Transverse colon (tissue), 3 donors: ENCODE measurements at regions not wholly inside any gene's neighbourhood (a gene's known extent, or its start where the extent isn't known, plus 50 kb on each side); places are given as distances from the start of the nearest gene placed in this dataset.

Experiments
- EP300 ChIP-seq: sonication (generic); formaldehyde crosslinking; IDR thresholded peaks from one replicate; pipeline ENCODE4 v1.6.1; 2017; ENCODE audit warnings: antibody characterized with exemption, low read depth
- POLR2A ChIP-seq: fragments of 450-650 bp; IDR thresholded peaks from one replicate; pipeline ENCODE4 v1.6.1; 2016; ENCODE audit warnings: antibody characterized with exemption, mild to moderate bottlenecking, moderate library complexity
- TF ChIP-seq, protein P1 (sequence below), 5 experiments: fragments of 200-600 bp in 3 of 5; fragments of 450-650 bp in 2 of 5; sonication (generic) in 3 of 5; IDR thresholded peaks; 1 replicate in 2 of 5; 2 replicates in 3 of 5; pipeline ENCODE4 v1.5.1; 2016 to 2017; ENCODE audit warnings: antibody characterized with exemption in 5 of 5, inconsistent platforms in 3 of 5, mild to moderate bottlenecking in 2 of 5, moderate library complexity in 1 of 5

DNA sequence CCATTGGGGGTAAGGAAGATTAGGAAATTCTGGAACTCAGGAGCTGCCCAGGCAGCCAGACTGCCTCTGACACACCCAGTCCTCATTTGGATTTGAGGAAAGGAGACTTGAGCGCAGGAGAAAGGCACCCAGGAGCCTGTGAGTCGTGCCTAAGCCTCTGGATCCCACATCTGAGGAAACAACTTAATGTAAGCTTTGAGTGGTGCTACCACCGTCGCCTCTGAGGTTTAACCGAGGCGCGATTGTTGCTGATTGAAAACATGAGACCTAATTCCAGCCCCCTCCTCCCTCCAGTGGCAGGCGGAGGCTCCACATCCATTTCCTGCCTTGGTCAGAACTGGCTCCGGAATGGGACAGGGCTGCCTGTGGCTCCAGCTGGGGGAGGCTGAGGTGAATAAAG is 176.7 kb upstream of the PKDCC start:
- TF ChIP-seq, protein P1, sequence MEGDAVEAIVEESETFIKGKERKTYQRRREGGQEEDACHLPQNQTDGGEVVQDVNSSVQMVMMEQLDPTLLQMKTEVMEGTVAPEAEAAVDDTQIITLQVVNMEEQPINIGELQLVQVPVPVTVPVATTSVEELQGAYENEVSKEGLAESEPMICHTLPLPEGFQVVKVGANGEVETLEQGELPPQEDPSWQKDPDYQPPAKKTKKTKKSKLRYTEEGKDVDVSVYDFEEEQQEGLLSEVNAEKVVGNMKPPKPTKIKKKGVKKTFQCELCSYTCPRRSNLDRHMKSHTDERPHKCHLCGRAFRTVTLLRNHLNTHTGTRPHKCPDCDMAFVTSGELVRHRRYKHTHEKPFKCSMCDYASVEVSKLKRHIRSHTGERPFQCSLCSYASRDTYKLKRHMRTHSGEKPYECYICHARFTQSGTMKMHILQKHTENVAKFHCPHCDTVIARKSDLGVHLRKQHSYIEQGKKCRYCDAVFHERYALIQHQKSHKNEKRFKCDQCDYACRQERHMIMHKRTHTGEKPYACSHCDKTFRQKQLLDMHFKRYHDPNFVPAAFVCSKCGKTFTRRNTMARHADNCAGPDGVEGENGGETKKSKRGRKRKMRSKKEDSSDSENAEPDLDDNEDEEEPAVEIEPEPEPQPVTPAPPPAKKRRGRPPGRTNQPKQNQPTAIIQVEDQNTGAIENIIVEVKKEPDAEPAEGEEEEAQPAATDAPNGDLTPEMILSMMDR (IDR thresholded peaks at IDR 0.05) = peak in 1 of 5 experiments; percentile 17
- TF ChIP-seq EP300 (no peak), POLR2A (no peak)
